ENCODE measurements at regions not wholly inside any gene's neighbourhood (a gene's known extent, or its start where the extent isn't known, plus 50 kb on each side); places are given as distances from the start of the nearest gene placed in this dataset.

GRCh38 chr12:114794049-114794558 lies 110.1 kb upstream of the TBX3 start:
- Histone ChIP-seq H3K27me3 (ENCODE audit: control insufficient read depth in 1 of 2, insufficient read depth in 2 of 2, low read length in 2 of 2) (no peaks in the 10 kb centered on the region), H3K4me1 (ENCODE audit: control insufficient read depth in 2 of 2, insufficient read depth in 2 of 2, low read length in 1 of 2) (no peaks in the 10 kb centered on the region), H3K36me3 (ENCODE audit: control insufficient read depth in 2 of 2, insufficient read depth in 2 of 2, low read length in 1 of 2) (no peaks in the 10 kb centered on the region), H3K27ac (ENCODE audit: low read depth in 2 of 2, low read length in 1 of 2) (no peak overlapping the region), H3K4me3 (ENCODE audit: low read depth in 1 of 2, low read length in 2 of 2) (no peak overlapping the region), H3K9me3 (ENCODE audit: control insufficient read depth in 2 of 2, insufficient read depth in 1 of 2, low read depth in 1 of 2, low read length in 1 of 2) (peaks cover 0 to 2% of the 10 kb centered on the region in 2 donors)
- 77% methylated on average over 8 of the region's 8 CpGs for WGBS, 2 donors

GRCh38 chr12:114790276-114790675 lies 106.3 kb upstream of the TBX3 start:
- no peaks in the 10 kb centered on the region for H3K27me3 ChIP-seq (ENCODE audit: control insufficient read depth in 1 of 2, insufficient read depth in 2 of 2, low read length in 2 of 2)
- no peak overlapping the region for H3K4me3 ChIP-seq (ENCODE audit: low read depth in 1 of 2, low read length in 2 of 2)
- H3K36me3 ChIP-seq (ENCODE audit: control insufficient read depth in 2 of 2, insufficient read depth in 2 of 2, low read length in 1 of 2): no peaks in the 10 kb centered on the region
- 87 to 90% methylated on average over 1 of the region's 1 CpG for WGBS, 2 donors
- H3K9me3 ChIP-seq (ENCODE audit: control insufficient read depth in 2 of 2, insufficient read depth in 1 of 2, low read depth in 1 of 2, low read length in 1 of 2): peaks cover 0 to 2% of the 10 kb centered on the region in 2 donors
- H3K4me1 ChIP-seq (ENCODE audit: control insufficient read depth in 2 of 2, insufficient read depth in 2 of 2, low read length in 1 of 2): no peaks in the 10 kb centered on the region
- H3K27ac ChIP-seq (ENCODE audit: low read depth in 2 of 2, low read length in 1 of 2): no peak overlapping the region

- H3K4me3 ChIP-seq (ENCODE audit: low read depth in 1 of 2, low read length in 2 of 2): no peak overlapping the region
- H3K27ac ChIP-seq (ENCODE audit: low read depth in 2 of 2, low read length in 1 of 2): no peak overlapping the region
- H3K36me3 ChIP-seq (ENCODE audit: control insufficient read depth in 2 of 2, insufficient read depth in 2 of 2, low read length in 1 of 2): no peaks in the 10 kb centered on the region
- H3K27me3 ChIP-seq (ENCODE audit: control insufficient read depth in 1 of 2, insufficient read depth in 2 of 2, low read length in 2 of 2): no peaks in the 10 kb centered on the region
- no peaks in the 10 kb centered on the region for H3K4me1 ChIP-seq (ENCODE audit: control insufficient read depth in 2 of 2, insufficient read depth in 2 of 2, low read length in 1 of 2)
- 76 to 84% methylated on average over 5 of the region's 5 CpGs for WGBS, 2 donors
- peaks cover 0 to 2% of the 10 kb centered on the region in 2 donors for H3K9me3 ChIP-seq (ENCODE audit: control insufficient read depth in 2 of 2, insufficient read depth in 1 of 2, low read depth in 1 of 2, low read length in 1 of 2)
These were observed 105.8 kb upstream of the TBX3 start for GRCh38 chr12:114789821-114790220.

DNA sequence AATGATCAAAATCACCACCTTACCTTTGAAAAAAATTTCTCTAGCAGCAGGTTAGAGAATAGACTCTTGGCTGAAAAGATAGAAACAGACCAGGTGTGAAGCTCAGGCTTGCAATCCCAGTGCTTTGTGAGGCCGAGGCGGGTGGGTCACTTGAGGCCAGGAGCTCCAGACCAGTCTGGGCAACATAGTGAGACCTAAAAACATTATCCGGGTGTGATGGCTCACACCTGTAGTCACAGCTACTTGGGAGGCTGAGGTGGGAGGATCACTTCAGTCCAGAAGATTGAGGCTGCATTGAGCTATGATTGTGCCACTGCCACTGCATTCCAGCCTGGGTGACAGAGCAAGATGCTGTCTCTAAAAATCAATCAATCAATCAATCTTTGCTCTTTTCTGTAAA lies 105.3 kb upstream of the TBX3 start:
- WGBS, 2 donors: 84 to 89% methylated on average over 3 of the region's 3 CpGs
- Histone ChIP-seq H3K27me3 (ENCODE audit: control insufficient read depth in 1 of 2, insufficient read depth in 2 of 2, low read length in 2 of 2) (no peaks in the 10 kb centered on the region), H3K4me1 (ENCODE audit: control insufficient read depth in 2 of 2, insufficient read depth in 2 of 2, low read length in 1 of 2) (no peaks in the 10 kb centered on the region), H3K27ac (ENCODE audit: low read depth in 2 of 2, low read length in 1 of 2) (no peak overlapping the region), H3K4me3 (ENCODE audit: low read depth in 1 of 2, low read length in 2 of 2) (no peak overlapping the region), H3K9me3 (ENCODE audit: control insufficient read depth in 2 of 2, insufficient read depth in 1 of 2, low read depth in 1 of 2, low read length in 1 of 2) (peaks cover 0 to 2% of the 10 kb centered on the region in 2 donors), H3K36me3 (ENCODE audit: control insufficient read depth in 2 of 2, insufficient read depth in 2 of 2, low read length in 1 of 2) (no peaks in the 10 kb centered on the region)

DNA sequence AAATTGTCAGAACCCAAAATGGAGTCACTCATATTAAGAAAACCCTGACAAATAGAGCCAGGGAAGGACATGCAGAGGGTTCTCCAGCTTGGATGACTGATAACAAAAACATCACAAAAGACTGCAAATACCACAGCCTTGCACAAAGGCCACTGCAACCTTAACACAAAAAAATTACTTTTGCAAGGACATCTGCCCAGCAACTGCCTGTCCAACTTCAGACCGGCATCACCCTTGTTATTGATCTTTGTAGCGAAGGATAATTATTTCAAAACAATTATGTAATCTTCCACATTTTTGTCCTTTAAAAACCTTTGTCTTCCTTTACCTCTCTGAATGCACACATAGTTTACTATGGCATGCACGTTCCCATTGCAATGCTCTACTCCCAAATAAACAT lies 100.6 kb upstream of the TBX3 start:
- 63 to 70% methylated on average over 3 of the region's 3 CpGs for WGBS, 2 donors

DNA sequence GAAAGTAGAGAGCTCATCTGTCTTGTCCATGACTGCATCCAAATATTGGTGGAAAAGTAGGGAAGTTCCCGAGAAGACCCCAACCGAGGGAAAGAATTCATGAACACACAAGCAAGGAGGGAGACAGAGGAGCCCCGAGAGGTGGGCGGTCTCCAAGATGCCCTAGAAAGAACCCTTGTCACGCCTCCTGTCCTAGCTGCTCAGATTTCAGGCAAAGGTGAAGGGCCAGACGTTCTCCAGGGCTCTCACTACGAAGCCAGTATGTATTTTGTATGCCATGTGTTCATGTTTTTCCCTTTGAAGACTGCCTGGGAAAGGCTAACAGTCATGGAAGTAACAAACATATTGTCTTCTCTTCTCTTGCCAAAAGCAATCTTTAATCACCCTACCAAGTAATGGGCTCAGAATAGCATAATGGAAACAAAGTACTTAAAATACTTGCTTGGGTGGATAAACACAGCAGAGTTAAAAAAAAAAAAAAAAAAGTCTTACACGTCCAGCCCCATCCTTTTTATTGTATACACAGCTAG lies 99.2 kb upstream of the TBX3 start:
- WGBS, 2 donors: 34 to 39% methylated on average over 8 of the region's 8 CpGs
- Histone ChIP-seq H3K27me3 (ENCODE audit: control insufficient read depth in 1 of 2, insufficient read depth in 2 of 2, low read length in 2 of 2) (no peaks in the 10 kb centered on the region), H3K27ac (ENCODE audit: low read depth in 2 of 2, low read length in 1 of 2) (no peak overlapping the region), H3K9me3 (ENCODE audit: control insufficient read depth in 2 of 2, insufficient read depth in 1 of 2, low read depth in 1 of 2, low read length in 1 of 2) (no peaks in the 10 kb centered on the region), H3K36me3 (ENCODE audit: control insufficient read depth in 2 of 2, insufficient read depth in 2 of 2, low read length in 1 of 2) (no peaks in the 10 kb centered on the region), H3K4me1 (ENCODE audit: control insufficient read depth in 2 of 2, insufficient read depth in 2 of 2, low read length in 1 of 2) (no peaks in the 10 kb centered on the region), H3K4me3 (ENCODE audit: low read depth in 1 of 2, low read length in 2 of 2) (no peak overlapping the region)

More for the DNA sequence above, 100.6 kb upstream of the TBX3 start:
- Histone ChIP-seq H3K9me3 (ENCODE audit: control insufficient read depth in 2 of 2, insufficient read depth in 1 of 2, low read depth in 1 of 2, low read length in 1 of 2) (no peaks in the 10 kb centered on the region), H3K27me3 (ENCODE audit: control insufficient read depth in 1 of 2, insufficient read depth in 2 of 2, low read length in 2 of 2) (no peaks in the 10 kb centered on the region), H3K4me1 (ENCODE audit: control insufficient read depth in 2 of 2, insufficient read depth in 2 of 2, low read length in 1 of 2) (no peaks in the 10 kb centered on the region), H3K36me3 (ENCODE audit: control insufficient read depth in 2 of 2, insufficient read depth in 2 of 2, low read length in 1 of 2) (no peaks in the 10 kb centered on the region), H3K27ac (ENCODE audit: low read depth in 2 of 2, low read length in 1 of 2) (no peak overlapping the region), H3K4me3 (ENCODE audit: low read depth in 1 of 2, low read length in 2 of 2) (no peak overlapping the region)

GRCh38 chr12:114780746-114781399 lies 96.9 kb upstream of the TBX3 start:
- no peak overlapping the region for H3K4me3 ChIP-seq (ENCODE audit: low read depth in 1 of 2, low read length in 2 of 2)
- no peaks in the 10 kb centered on the region for H3K36me3 ChIP-seq (ENCODE audit: control insufficient read depth in 2 of 2, insufficient read depth in 2 of 2, low read length in 1 of 2)
- no peak overlapping the region for H3K27ac ChIP-seq (ENCODE audit: low read depth in 2 of 2, low read length in 1 of 2)
- no peaks in the 10 kb centered on the region for H3K4me1 ChIP-seq (ENCODE audit: control insufficient read depth in 2 of 2, insufficient read depth in 2 of 2, low read length in 1 of 2)
- H3K27me3 ChIP-seq (ENCODE audit: control insufficient read depth in 1 of 2, insufficient read depth in 2 of 2, low read length in 2 of 2): no peaks in the 10 kb centered on the region
- WGBS, 2 donors: 55 to 71% methylated on average over 5 of the region's 5 CpGs
- H3K9me3 ChIP-seq (ENCODE audit: control insufficient read depth in 2 of 2, insufficient read depth in 1 of 2, low read depth in 1 of 2, low read length in 1 of 2): no peaks in the 10 kb centered on the region

DNA sequence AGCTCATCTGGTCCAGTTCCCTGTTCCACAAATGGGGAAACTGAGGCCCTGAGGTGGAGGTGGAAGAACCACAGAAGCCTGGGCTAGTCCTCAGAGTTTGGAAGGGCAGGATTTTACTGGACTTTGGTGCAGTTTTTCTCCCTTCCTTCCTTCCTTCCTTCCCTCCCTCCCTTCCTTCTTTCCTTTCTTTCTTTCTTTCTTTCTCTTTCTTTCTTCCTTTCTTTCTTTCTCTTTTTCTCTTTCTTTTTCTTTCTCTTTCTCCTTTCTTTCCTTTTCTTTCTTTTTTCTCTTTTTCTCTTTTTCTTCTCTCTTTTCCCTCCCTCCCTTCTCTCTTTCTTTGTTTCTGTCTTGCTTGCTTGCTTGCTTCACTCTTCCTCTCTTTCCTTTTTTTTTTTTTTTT lies 95.7 kb upstream of the TBX3 start:
- no peak overlapping the region for H3K4me3 ChIP-seq (ENCODE audit: low read depth in 1 of 2, low read length in 2 of 2)
- no peaks in the 10 kb centered on the region for H3K9me3 ChIP-seq (ENCODE audit: control insufficient read depth in 2 of 2, insufficient read depth in 1 of 2, low read depth in 1 of 2, low read length in 1 of 2)
- no peaks in the 10 kb centered on the region for H3K4me1 ChIP-seq (ENCODE audit: control insufficient read depth in 2 of 2, insufficient read depth in 2 of 2, low read length in 1 of 2)
- H3K36me3 ChIP-seq (ENCODE audit: control insufficient read depth in 2 of 2, insufficient read depth in 2 of 2, low read length in 1 of 2): no peaks in the 10 kb centered on the region
- no peak overlapping the region for H3K27ac ChIP-seq (ENCODE audit: low read depth in 2 of 2, low read length in 1 of 2)
- no peaks in the 10 kb centered on the region for H3K27me3 ChIP-seq (ENCODE audit: control insufficient read depth in 1 of 2, insufficient read depth in 2 of 2, low read length in 2 of 2)

DNA sequence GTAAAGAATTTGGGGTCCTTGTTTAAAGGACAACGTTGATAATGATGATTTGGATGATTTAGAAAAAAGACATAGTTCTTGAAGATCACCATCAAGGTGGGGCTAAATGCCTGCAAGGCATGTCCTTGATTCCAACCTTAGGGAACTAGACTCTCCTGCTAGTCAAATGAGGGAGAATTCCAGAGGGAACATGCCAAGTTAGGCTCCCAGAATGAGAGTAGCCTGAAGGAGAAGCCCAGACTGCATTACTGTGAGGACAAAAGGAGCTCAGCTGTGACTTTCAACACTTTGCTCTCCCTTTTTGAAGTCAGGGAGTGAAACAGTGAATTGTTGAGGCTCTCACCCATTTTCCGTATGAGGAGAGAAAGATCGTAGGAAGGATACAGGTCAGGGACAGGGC lies 95.2 kb upstream of the TBX3 start:
- H3K4me1 ChIP-seq (ENCODE audit: control insufficient read depth in 2 of 2, insufficient read depth in 2 of 2, low read length in 1 of 2): no peaks in the 10 kb centered on the region
- H3K9me3 ChIP-seq (ENCODE audit: control insufficient read depth in 2 of 2, insufficient read depth in 1 of 2, low read depth in 1 of 2, low read length in 1 of 2): peaks cover 0 to 3% of the 10 kb centered on the region in 2 donors
- H3K27me3 ChIP-seq (ENCODE audit: control insufficient read depth in 1 of 2, insufficient read depth in 2 of 2, low read length in 2 of 2): no peaks in the 10 kb centered on the region
- no peaks in the 10 kb centered on the region for H3K36me3 ChIP-seq (ENCODE audit: control insufficient read depth in 2 of 2, insufficient read depth in 2 of 2, low read length in 1 of 2)
- no peak overlapping the region for H3K4me3 ChIP-seq (ENCODE audit: low read depth in 1 of 2, low read length in 2 of 2)
- no peak overlapping the region for H3K27ac ChIP-seq (ENCODE audit: low read depth in 2 of 2, low read length in 1 of 2)
- WGBS, 2 donors: 75 to 77% methylated on average over 3 of the region's 3 CpGs
